HepG2 (cell line): ENCODE measurements at regions not wholly inside any gene's neighbourhood (a gene's known extent, or its start where the extent isn't known, plus 50 kb on each side); places are given as distances from the start of the nearest gene placed in this dataset.

ENCODE experiments used
- ATAC-seq: fragments of 200-7000 bp; cut with Tn5 transposase; 3 replicates; pipeline ENCODE4 v1.9.1; 2020; ENCODE audit warnings: mild to moderate bottlenecking, moderate library complexity
- BruUV-seq: library from RNA; stranded (reverse); fragments of 400-500 nt; replicated peaks from 2 replicates; lab custom pipeline; 2021; lab: Mats Ljungman, UMichigan
- CTCF ChIA-PET: fragments of 300-600 bp; formaldehyde crosslinking; extraction: SDS; loops from one replicate; lab custom pipeline; 2021; ENCODE audit warnings: low total read pairs, inconsistent platforms, low intra/inter-chr PET ratio; lab: Yijun Ruan, JAX
- POLR2A ChIA-PET: fragments of 350-600 bp; sonication (Branson Sonifier 250); formaldehyde crosslinking; loops from one replicate; lab custom pipeline; 2020; ENCODE audit warnings: antibody characterized with exemption, inconsistent platforms; lab: Yijun Ruan, JAX
- DNase-seq: peaks from one replicate; pipeline ENCODE4 v3.0.0-alpha.2; 2015; ENCODE audit warnings: low spot score
- FAIRE-seq: peaks from 3 replicates; lab custom pipeline; 2011; peaks lifted over from hg19 to GRCh38; lab: Jason Lieb, UNC
- H2AFZ ChIP-seq: one replicate; pipeline ENCODE4 v1.6.1; 2011; ENCODE audit warnings: low read length, inconsistent platforms
- H3K27ac ChIP-seq: fragments of 300-600 bp; 3 replicates; pipeline ENCODE4 v1.8.0; 2011; ENCODE audit warnings: mixed run types, mild to moderate bottlenecking, mixed read lengths, low read length, inconsistent platforms; ENCODE audit not compliant: insufficient read depth; ENCODE audit errors: extremely low read length
- H3K27me3 ChIP-seq, 2 experiments: fragments of 200-600 bp in 1 of 2; 2 replicates in 1 of 2; 3 replicates in 1 of 2; pipeline versions ENCODE4 v1.6.0 to v1.8.0; 2011; ENCODE audit warnings: low read length in 2 of 2, mild to moderate bottlenecking in 2 of 2, moderate library complexity in 2 of 2, inconsistent platforms in 1 of 2; ENCODE audit not compliant: insufficient read depth in 2 of 2, control insufficient read depth in 1 of 2
- H3K36me3 ChIP-seq, 2 experiments: fragments of 200-600 bp in 1 of 2; replicated peaks in 1 of 2; 2 replicates in 1 of 2; 3 replicates in 1 of 2; pipeline versions ENCODE4 v1.5.1 to v1.8.0; 2011; ENCODE audit warnings: low read length in 2 of 2, inconsistent platforms in 1 of 2; ENCODE audit not compliant: insufficient read depth in 2 of 2, control insufficient read depth in 1 of 2
- H3K4me1 ChIP-seq: 2 replicates; pipeline ENCODE4 v1.5.1; 2012; ENCODE audit warnings: low read length, inconsistent platforms; ENCODE audit not compliant: insufficient read depth
- H3K4me2 ChIP-seq: 2 replicates; pipeline ENCODE4 v1.6.0; 2011; ENCODE audit warnings: low read depth, low read length, inconsistent platforms
- H3K4me3 ChIP-seq, 3 experiments: fragments of 200-600 bp in 1 of 3; sonication (generic), shearing (Covaris generic) in 1 of 3; replicated peaks in 1 of 3; 2 replicates each; pipeline ENCODE4 v1.5.1; 2011 to 2016; ENCODE audit warnings: low read length in 3 of 3, inconsistent platforms in 2 of 3, low read depth in 2 of 3, mild to moderate bottlenecking in 2 of 3, control low read depth in 1 of 3, mixed read lengths in 1 of 3; ENCODE audit not compliant: insufficient read depth in 1 of 3
- H3K79me2 ChIP-seq: one replicate; pipeline ENCODE4 v1.6.1; 2011; ENCODE audit warnings: low read length, inconsistent platforms; ENCODE audit not compliant: insufficient read depth
- H3K9ac ChIP-seq: 2 replicates; pipeline ENCODE4 v1.6.0; 2011; ENCODE audit warnings: mild to moderate bottlenecking, low read depth, low read length, inconsistent platforms; ENCODE audit not compliant: insufficient read depth
- H3K9me3 ChIP-seq: 2 replicates; pipeline ENCODE4 v1.5.1; 2012; ENCODE audit warnings: mild to moderate bottlenecking, low read length
- H4K20me1 ChIP-seq: 2 replicates; pipeline ENCODE4 v1.6.0; 2011; ENCODE audit warnings: inconsistent platforms, mild to moderate bottlenecking, low read length, moderate library complexity; ENCODE audit not compliant: insufficient read depth
- MAFG ChIP-seq: sonication (generic); formaldehyde crosslinking; IDR thresholded peaks from 2 replicates; pipeline ENCODE4 v1.5.1; 2020; ENCODE audit warnings: mild to moderate bottlenecking, missing genetic modification reagents
- MIER2 ChIP-seq: IDR thresholded peaks from 2 replicates; pipeline ENCODE4 v1.6.1; 2016; ENCODE audit warnings: missing biosample characterization, missing genetic modification reagents
- MIXL1 ChIP-seq: IDR thresholded peaks from 2 replicates; pipeline ENCODE4 v1.6.1; 2016
- PHB2 ChIP-seq: fragments of 450-650 bp; IDR thresholded peaks from 2 replicates; pipeline ENCODE4 v1.6.1; 2018; ENCODE audit not compliant: partially characterized antibody
- RARA ChIP-seq: IDR thresholded peaks from 2 replicates; pipeline ENCODE4 v1.6.1; 2016; ENCODE audit warnings: missing genetic modification reagents, missing compliant biosample characterization
- TAF1 ChIP-seq: sonication (generic); formaldehyde crosslinking; IDR thresholded peaks from 2 replicates; pipeline ENCODE4 v1.4.0; 2020; ENCODE audit warnings: missing genetic modification reagents
- ZBTB1 ChIP-seq: sonication (generic); formaldehyde crosslinking; IDR thresholded peaks from 2 replicates; pipeline ENCODE4 v1.4.0; 2020; ENCODE audit warnings: missing genetic modification reagents, borderline replicate concordance
- ZFP36 ChIP-seq: fragments of 150-350 bp; IDR thresholded peaks from 2 replicates; pipeline ENCODE4 v1.6.1; 2018; ENCODE audit warnings: borderline replicate concordance, low read length, low read depth; ENCODE audit not compliant: partially characterized antibody
- ZNF143 ChIP-seq: sonication (generic); formaldehyde crosslinking; IDR thresholded peaks from 2 replicates; pipeline ENCODE4 v1.4.0; 2020; ENCODE audit warnings: missing genetic modification reagents
- ZNF251 ChIP-seq: sonication (generic); formaldehyde crosslinking; IDR thresholded peaks from 2 replicates; pipeline ENCODE4 v1.9.0; 2021; ENCODE audit warnings: mild to moderate bottlenecking, missing genetic modification reagents
- ZNF30 ChIP-seq: sonication (generic); formaldehyde crosslinking; IDR thresholded peaks from 2 replicates; pipeline ENCODE4 v1.5.0; 2020; ENCODE audit warnings: mild to moderate bottlenecking, missing genetic modification reagents
- ZNF652 ChIP-seq: IDR thresholded peaks from 2 replicates; pipeline ENCODE4 v1.6.1; 2016; ENCODE audit warnings: low read depth, borderline replicate concordance
- ZNF660 ChIP-seq: sonication (generic); formaldehyde crosslinking; IDR thresholded peaks from 2 replicates; pipeline ENCODE4 v1.5.1; 2020; ENCODE audit warnings: mild to moderate bottlenecking, low read depth, missing genetic modification reagents, borderline replicate concordance
- ZNF703 ChIP-seq: sonication (generic); formaldehyde crosslinking; IDR thresholded peaks from 2 replicates; pipeline ENCODE4 v1.5.1; 2020; ENCODE audit warnings: missing genetic modification reagents, mild to moderate bottlenecking, moderate library complexity, borderline replicate concordance
- in situ Hi-C: cut with HindIII; loops from 2 replicates; pipeline ENCODE4 v1.10.0; 2017; ENCODE audit warnings: low pct_unique_long_range_greater_than_20kb; ENCODE audit not compliant: extremely low pct_ligation_motif_present
- intact Hi-C: fragments of 100-400 bp; cut with micrococcal nuclease; formaldehyde crosslinking; loops from one replicate; pipeline ENCODE4 v1.10.0; 2022; ENCODE audit not compliant: unreplicated experiment

- no peak overlapping the region for H3K9ac ChIP-seq
- no peaks in the 10 kb centered on the region for H3K79me2 ChIP-seq
- no peak overlapping the region for H3K4me3 ChIP-seq
- no peaks in the 10 kb centered on the region for H3K9me3 ChIP-seq
- no peak for ATAC-seq
- no peak overlapping the region for H3K4me2 ChIP-seq
- in situ Hi-C loops = no loop called here
- TF ChIP-seq TAF1 (CRISPR knock-in tag) = no peak
- no peak for TF ChIP-seq ZNF143 (CRISPR knock-in tag)
- TF ChIP-seq ZBTB1 (CRISPR knock-in tag) = no peak
- TF ChIP-seq ZNF660 = no peak
- no peak for TF ChIP-seq ZNF30 (CRISPR knock-in tag)
- no peak for TF ChIP-seq MAFG (CRISPR knock-in tag)
- TF ChIP-seq MIER2 (CRISPR knock-in tag) = no peak
- TF ChIP-seq MIXL1 (CRISPR knock-in tag) = no peak
- no peak for TF ChIP-seq ZFP36
- TF ChIP-seq ZNF703 (CRISPR knock-in tag) = no peak
- TF ChIP-seq ZNF251 (CRISPR knock-in tag) = no peak
- no peak for TF ChIP-seq RARA (CRISPR knock-in tag)
- TF ChIP-seq ZNF652 (CRISPR knock-in tag) = no peak
- no peak for TF ChIP-seq PHB2
- TF ChIP-seq, all 625 proteins: peak for 0
- intact Hi-C loops = no loop called here
- ChIA-PET POLR2A (no interaction called here), CTCF (no interaction called here)
- no peak overlapping the region for H3K27ac ChIP-seq
- FAIRE-seq (no peak), DNase-seq (no peak)
- no peak overlapping the region for H2AFZ ChIP-seq
- H3K4me1 ChIP-seq = no peaks in the 10 kb centered on the region
- no peaks in the 10 kb centered on the region for H3K27me3 ChIP-seq
- no peaks in the 10 kb centered on the region for H3K36me3 ChIP-seq
- no peaks in the 10 kb centered on the region for H4K20me1 ChIP-seq
- BruUV-seq = no TSS peak
Measured at GRCh38 chr5:67414712-67415111, 218.1 kb upstream of the CD180 start.
